ENCODE measurements at regions not wholly inside any gene's neighbourhood (a gene's known extent, or its start where the extent isn't known, plus 50 kb on each side); places are given as distances from the start of the nearest gene placed in this dataset.

DNA sequence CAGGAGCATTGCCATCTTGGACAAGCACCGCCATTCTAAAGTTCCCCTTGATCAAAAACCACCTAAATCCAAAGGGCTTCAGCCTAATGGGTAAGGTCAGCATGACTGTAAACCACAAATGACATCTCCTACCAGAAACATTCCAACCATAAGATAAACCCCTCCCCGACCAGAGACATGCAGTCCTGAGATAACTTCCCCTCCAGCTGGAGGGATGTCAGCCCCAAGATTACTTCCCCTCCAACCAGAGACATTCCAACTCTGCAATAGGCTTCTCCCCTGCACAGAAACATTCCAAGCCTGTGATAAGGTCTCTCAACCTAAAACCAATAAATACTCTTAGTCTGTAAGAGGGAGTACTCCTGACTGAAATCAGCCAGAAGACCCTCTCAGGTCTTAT lies 62.7 kb upstream of the DNAJC19 start:
- DNase-seq, result no peak

DNA sequence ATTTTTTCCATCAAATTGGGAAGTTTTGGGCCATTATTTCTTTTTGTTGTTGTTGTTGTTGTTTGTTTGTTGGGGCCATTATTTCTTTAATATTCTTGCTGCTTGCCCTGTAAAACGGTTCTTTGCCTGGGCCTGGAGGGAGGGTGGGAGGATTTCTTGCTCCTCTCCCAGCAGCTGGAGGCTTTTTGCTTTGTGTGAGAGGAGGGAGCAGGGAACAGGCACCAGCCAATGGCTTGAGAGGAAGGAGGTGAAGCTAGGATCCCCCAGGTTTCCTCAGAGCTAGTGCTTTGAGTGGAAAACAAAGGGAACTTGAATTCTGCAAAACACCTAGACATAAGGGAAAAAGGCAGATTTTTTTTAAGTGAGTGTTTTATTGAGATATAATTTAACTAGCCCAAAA lies 61.2 kb upstream of the DNAJC19 start:
- no peak for DNase-seq

DNA sequence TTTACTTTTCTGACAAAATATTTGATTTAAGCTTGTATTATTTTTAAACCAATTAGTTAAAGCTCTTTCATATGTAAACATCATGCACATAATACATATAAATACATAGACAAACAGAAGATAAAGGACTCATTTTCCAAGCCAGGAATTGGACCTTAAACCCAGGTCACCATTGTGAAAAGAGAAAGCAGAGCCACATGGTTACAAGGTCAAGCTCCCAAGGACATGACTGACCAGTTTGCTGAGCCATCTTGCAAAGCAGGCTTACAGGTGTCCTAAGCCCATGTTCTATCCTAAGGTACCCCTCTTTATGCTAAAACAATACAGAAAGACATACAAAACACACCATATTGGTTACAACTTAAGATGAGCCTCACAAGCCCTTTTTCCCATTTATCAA lies 50.5 kb upstream of the DNAJC19 start:
- no peak for DNase-seq
